H1 (cell line): ENCODE measurements at regions not wholly inside any gene's neighbourhood (a gene's known extent, or its start where the extent isn't known, plus 50 kb on each side); places are given as distances from the start of the nearest gene placed in this dataset.

Experiments used
- CTCF ChIA-PET: fragments of 300-600 bp; sonication (Branson Sonifier 250); formaldehyde crosslinking; loops from one replicate; lab custom pipeline; 2021; ENCODE audit not compliant: partially characterized antibody; lab: Charles Lee
- POLR2A ChIA-PET: fragments of 300-600 bp; sonication (Branson Sonifier 250); formaldehyde crosslinking; loops from one replicate; lab custom pipeline; 2021; ENCODE audit warnings: inconsistent platforms; ENCODE audit not compliant: partially characterized antibody; lab: Charles Lee
- DNase-seq, 2 experiments: peaks; one replicate each; pipeline versions ENCODE4 v3.0.0 to v3.0.0-alpha.2; 2010 to 2022; ENCODE audit warnings: low spot score in 2 of 2, low read depth in 1 of 2, mixed read lengths in 1 of 2
- FAIRE-seq: peaks from 2 replicates; lab custom pipeline; 2011; peaks lifted over from hg19 to GRCh38; lab: Jason Lieb, UNC
- H2AFZ ChIP-seq: 2 replicates; pipeline ENCODE4 v1.8.1; 2012; ENCODE audit warnings: low read length, inconsistent platforms
- H2AK5ac ChIP-seq: 2 replicates; pipeline ENCODE4 v1.6.1; 2013; ENCODE audit warnings: low read depth, low read length
- H2BK120ac ChIP-seq: replicated peaks from 2 replicates; pipeline ENCODE3; 2013; ENCODE audit warnings: low read depth, low read length, inconsistent platforms
- H2BK12ac ChIP-seq: 2 replicates; pipeline ENCODE4 v1.6.1; 2013; ENCODE audit warnings: low read depth, low read length
- H2BK15ac ChIP-seq: 2 replicates; pipeline ENCODE4 v1.6.1; 2013; ENCODE audit warnings: low read length
- H2BK20ac ChIP-seq: 2 replicates; pipeline ENCODE4 v1.6.1; 2013; ENCODE audit warnings: low read length
- H2BK5ac ChIP-seq: 2 replicates; pipeline ENCODE4 v1.6.1; 2013; ENCODE audit warnings: low read depth, low read length
- H3K14ac ChIP-seq: 2 replicates; pipeline ENCODE4 v1.6.1; 2013; ENCODE audit warnings: inconsistent platforms; ENCODE audit not compliant: insufficient read length
- H3K18ac ChIP-seq: 2 replicates; pipeline ENCODE4 v1.6.1; 2013; ENCODE audit warnings: low read length; ENCODE audit errors: extremely low read depth
- H3K23ac ChIP-seq: 2 replicates; pipeline ENCODE4 v1.6.1; 2013; ENCODE audit warnings: inconsistent platforms; ENCODE audit not compliant: insufficient read length
- H3K23me2 ChIP-seq: 2 replicates; pipeline ENCODE4 v1.6.1; 2013; ENCODE audit warnings: low read depth, low read length
- H3K27ac ChIP-seq: 2 replicates; pipeline ENCODE4 v1.6.1; 2011; ENCODE audit warnings: low read depth, low read length, inconsistent platforms
- H3K27me3 ChIP-seq, 4 experiments: replicated peaks in 1 of 4; 1 replicate in 1 of 4; 2 replicates in 3 of 4; pipeline versions ENCODE4 v1.6.1 to v1.8.1; 2011 to 2013; ENCODE audit warnings: low read length in 3 of 4, mild to moderate bottlenecking in 3 of 4, inconsistent platforms in 2 of 4, mixed read lengths in 2 of 4, moderate library complexity in 1 of 4; ENCODE audit not compliant: control insufficient read depth in 3 of 4, insufficient read depth in 3 of 4; ENCODE audit errors: extremely low read depth in 1 of 4
- H3K36me3 ChIP-seq, 4 experiments: 2 replicates each; pipeline versions ENCODE4 v1.6.1 to v1.8.1; 2011 to 2013; ENCODE audit warnings: mild to moderate bottlenecking in 4 of 4, low read length in 3 of 4, moderate library complexity in 2 of 4, control low read depth in 1 of 4, inconsistent platforms in 1 of 4; ENCODE audit not compliant: insufficient read depth in 4 of 4, control insufficient read depth in 2 of 4
- H3K4ac ChIP-seq: replicated peaks from 2 replicates; pipeline ENCODE3; 2013; ENCODE audit warnings: low read length, low read depth, mixed read lengths, inconsistent platforms; ENCODE audit not compliant: insufficient read length
- H3K4me1 ChIP-seq, 4 experiments: replicated peaks in 1 of 4; 1 replicate in 1 of 4; 2 replicates in 3 of 4; pipeline versions ENCODE4 v1.6.1 to v1.8.1; 2011 to 2013; ENCODE audit warnings: low read length in 3 of 4, inconsistent platforms in 2 of 4, mixed read lengths in 1 of 4; ENCODE audit not compliant: insufficient read depth in 4 of 4, control insufficient read depth in 3 of 4
- H3K4me2 ChIP-seq, 2 experiments: 2 replicates each; pipeline versions ENCODE4 v1.6.1 to v1.8.1; 2011 to 2013; ENCODE audit warnings: low read depth in 2 of 2, low read length in 2 of 2, control low read depth in 1 of 2, inconsistent platforms in 1 of 2, mild to moderate bottlenecking in 1 of 2; ENCODE audit not compliant: insufficient read depth in 1 of 2
- H3K4me3 ChIP-seq, 4 experiments: fragments of 200-600, 300-600 bp in 1 of 4; sonication (generic), shearing (Covaris generic), sonication (Bioruptor Twin) in 1 of 4; 2 replicates each; pipeline versions ENCODE4 v1.5.1 to v1.8.1; 2011 to 2016; ENCODE audit warnings: low read length in 4 of 4, low read depth in 3 of 4, control low read depth in 2 of 4, inconsistent platforms in 2 of 4, mild to moderate bottlenecking in 2 of 4, mixed read lengths in 1 of 4, moderate library complexity in 1 of 4; ENCODE audit not compliant: insufficient read depth in 2 of 4; ENCODE audit errors: extremely low read depth in 1 of 4
- H3K56ac ChIP-seq: replicated peaks from 2 replicates; pipeline ENCODE3; 2013; ENCODE audit warnings: low read depth, mild to moderate bottlenecking, mixed read lengths, low read length, inconsistent platforms; ENCODE audit not compliant: insufficient read length
- H3K79me1 ChIP-seq: 2 replicates; pipeline ENCODE4 v1.6.1; 2013; ENCODE audit warnings: low read depth, low read length, control low read depth
- H3K79me2 ChIP-seq, 2 experiments: 2 replicates each; pipeline versions ENCODE4 v1.6.1 to v1.8.1; 2012 to 2013; ENCODE audit warnings: low read length in 2 of 2, mild to moderate bottlenecking in 2 of 2, inconsistent platforms in 1 of 2; ENCODE audit not compliant: insufficient read depth in 2 of 2, control insufficient read depth in 1 of 2
- H3K9ac ChIP-seq, 4 experiments: replicated peaks in 1 of 4; 1 replicate in 1 of 4; 2 replicates in 3 of 4; pipeline versions ENCODE4 v1.6.1 to v1.8.1; 2011 to 2013; ENCODE audit warnings: low read depth in 3 of 4, low read length in 3 of 4, control low read depth in 2 of 4, mild to moderate bottlenecking in 2 of 4, moderate library complexity in 2 of 4, inconsistent platforms in 1 of 4; ENCODE audit errors: extremely low read depth in 1 of 4
- H3K9me3 ChIP-seq, 2 experiments: 2 replicates each; pipeline versions ENCODE4 v1.6.1 to v1.8.1; 2012 to 2013; ENCODE audit warnings: mild to moderate bottlenecking in 2 of 2, moderate library complexity in 2 of 2, control low read depth in 1 of 2, inconsistent platforms in 1 of 2, low read depth in 1 of 2, low read length in 1 of 2, mixed read lengths in 1 of 2; ENCODE audit not compliant: insufficient read depth in 2 of 2
- H4K20me1 ChIP-seq, 2 experiments: replicated peaks in 1 of 2; 2 replicates each; pipeline versions ENCODE3 to v1.8.1; 2011 to 2013; ENCODE audit warnings: inconsistent platforms in 2 of 2, low read length in 2 of 2, mild to moderate bottlenecking in 1 of 2; ENCODE audit not compliant: insufficient read depth in 2 of 2, control insufficient read depth in 1 of 2
- H4K5ac ChIP-seq: 2 replicates; pipeline ENCODE4 v1.6.1; 2013; ENCODE audit warnings: low read length, low read depth, mixed read lengths, inconsistent platforms; ENCODE audit not compliant: insufficient read length
- H4K8ac ChIP-seq: 2 replicates; pipeline ENCODE4 v1.8.0; 2013; ENCODE audit warnings: mild to moderate bottlenecking, moderate library complexity, low read length, inconsistent platforms; ENCODE audit not compliant: insufficient read depth; ENCODE audit errors: extremely low read depth
- H4K91ac ChIP-seq: replicated peaks from 2 replicates; pipeline ENCODE3; 2013; ENCODE audit warnings: low read length, mixed read lengths, inconsistent platforms; ENCODE audit not compliant: insufficient read length
- EP300 ChIP-seq, 2 experiments: IDR thresholded peaks; 1 replicate in 1 of 2; 2 replicates in 1 of 2; pipeline ENCODE4 v1.6.1; 2011 to 2012; ENCODE audit warnings: low read depth in 2 of 2, low read length in 2 of 2, mild to moderate bottlenecking in 2 of 2, borderline replicate concordance in 1 of 2, inconsistent platforms in 1 of 2, moderate library complexity in 1 of 2
- JUND ChIP-seq: IDR thresholded peaks from 2 replicates; pipeline ENCODE4 v1.6.1; 2011; ENCODE audit warnings: mild to moderate bottlenecking, improper control_type of control experiment, low read length
- WGBS, 2 experiments: shearing (Covaris generic) in 1 of 2; methylation state at CpG; one replicate each; pipeline versions ENCODE4 v1.1.6 to v1.1.7; 2013 to 2015; ENCODE audit warnings: low lambda C conversion rate in 2 of 2, mixed read lengths in 2 of 2, inconsistent platforms in 1 of 2, low coverage in 1 of 2, missing lambda C conversion rate in 1 of 2; ENCODE audit not compliant: insufficient replicate concordance in 2 of 2, insufficient coverage in 1 of 2, insufficient read length in 1 of 2; ENCODE audit errors: extremely low coverage in 1 of 2, missing lambda C conversion rate in 1 of 2; 5-methylcytosine and 5-hydroxymethylcytosine counted together

GRCh38 chr15:98221577-98221976 lies 261.1 kb downstream of the ARRDC4 start:
- Histone ChIP-seq H3K56ac (no peak overlapping the region), H2AFZ (0 out of 2 replicates have a peak overlapping the region, but pooled peaks have one; percentile 13), H4K8ac (no peak overlapping the region), H4K20me1 (no peaks in the 10 kb centered on the region), H3K23me2 (no peaks in the 10 kb centered on the region), H3K14ac (no peak overlapping the region), H3K4me2 (no peak overlapping the region), H3K79me1 (no peaks in the 10 kb centered on the region), H3K36me3 (no peaks in the 10 kb centered on the region), H3K27ac (no peak overlapping the region), H3K9me3 (no peaks in the 10 kb centered on the region; a peak in 1 of 4 replicates), H2BK12ac (no peak overlapping the region), H2AK5ac (no peak overlapping the region), H2BK20ac (no peak overlapping the region), H2BK120ac (no peak overlapping the region), H2BK15ac (no peak overlapping the region), H3K4me1 (no peaks in the 10 kb centered on the region), H4K91ac (no peak overlapping the region), H4K5ac (no peak overlapping the region), H2BK5ac (no peak overlapping the region), H3K4ac (no peak overlapping the region), H3K4me3 (no peak overlapping the region), H3K18ac (no peak overlapping the region), H3K9ac (no peak overlapping the region), H3K79me2 (no peaks in the 10 kb centered on the region), H3K23ac (no peak overlapping the region), H3K27me3 (no peaks in the 10 kb centered on the region)
- WGBS, 2 experiments = 90% methylated on average over 4 of the region's 4 CpGs; no CpG with 5 or more reads in 1 of the 2 experiments
- DNase-seq (no peak), FAIRE-seq (no peak)
- ChIA-PET CTCF (interaction anchor here (0.5 to 2.0 kb wide), 5 partner anchors 8 to 71 kb away, joined by 3 to 8 read pairs (median 4); no protein-coding TSS in a partner anchor), POLR2A (interaction anchor here (1.0 kb wide), 1 partner anchor 13 kb away, joined by 3 read pairs; no protein-coding TSS in a partner anchor)
- no peak for TF ChIP-seq JUND
- no peak for TF ChIP-seq EP300 (IDR thresholded peaks at IDR 0.05; ENCODE audit: borderline replicate concordance in 1 of 2, low read depth in 2 of 2, low read length in 2 of 2)
